Colonic mucosa (tissue), 4 donors: ENCODE measurements at regions not wholly inside any gene's neighbourhood (a gene's known extent, or its start where the extent isn't known, plus 50 kb on each side); places are given as distances from the start of the nearest gene placed in this dataset. TPM values are rescaled to one million over a fixed set of nuclear protein-coding genes. Genes with fewer than 3 reads are reported as not detected.

ENCODE experiments used
- DNase-seq: peaks from one replicate; pipeline ENCODE4 v3.0.0-alpha.2; 2020
- H3K27ac ChIP-seq: fragments of 200-600 bp; one replicate; pipeline ENCODE4 v1.8.0; 2021
- H3K27me3 ChIP-seq: fragments of 200-600 bp; one replicate; pipeline ENCODE4 v1.8.0; 2021
- H3K36me3 ChIP-seq: fragments of 200-600 bp; one replicate; pipeline ENCODE4 v1.8.0; 2021
- H3K4me1 ChIP-seq: fragments of 200-600 bp; one replicate; pipeline ENCODE4 v1.8.0; 2021; ENCODE audit warnings: mild to moderate bottlenecking
- H3K4me3 ChIP-seq: fragments of 200-600 bp; one replicate; pipeline ENCODE4 v1.8.0; 2021
- H3K9ac ChIP-seq, 2 donors: one replicate each; pipeline ENCODE4 v1.7.0; 2013; ENCODE audit warnings: control low read depth in 2 of 2, low read depth in 2 of 2, low read length in 2 of 2
- H3K9me3 ChIP-seq: fragments of 200-600 bp; one replicate; pipeline ENCODE4 v1.8.0; 2021
- intact Hi-C: fragments of 100-400 bp; cut with DNase I; formaldehyde crosslinking; loops from one replicate; pipeline ENCODE4 v1.14.1; 2022
- microRNA-seq: library from miRNA; unstranded; fragments of <30 nt; microRNA quantifications from one replicate; pipeline ENCODE4, GENCODE V29; 2019
- TF ChIP-seq, protein P1 (sequence below): fragments of 200-600 bp; IDR thresholded peaks from one replicate; pipeline ENCODE4 v1.8.0; 2022; ENCODE audit warnings: antibody characterized with exemption, mild to moderate bottlenecking
- donor health status: healthy.
- donor health status: DM: no; HTN: no; CAD: no.
- donor health status: DM: no; HTN: no; CAD: no.

DNA sequence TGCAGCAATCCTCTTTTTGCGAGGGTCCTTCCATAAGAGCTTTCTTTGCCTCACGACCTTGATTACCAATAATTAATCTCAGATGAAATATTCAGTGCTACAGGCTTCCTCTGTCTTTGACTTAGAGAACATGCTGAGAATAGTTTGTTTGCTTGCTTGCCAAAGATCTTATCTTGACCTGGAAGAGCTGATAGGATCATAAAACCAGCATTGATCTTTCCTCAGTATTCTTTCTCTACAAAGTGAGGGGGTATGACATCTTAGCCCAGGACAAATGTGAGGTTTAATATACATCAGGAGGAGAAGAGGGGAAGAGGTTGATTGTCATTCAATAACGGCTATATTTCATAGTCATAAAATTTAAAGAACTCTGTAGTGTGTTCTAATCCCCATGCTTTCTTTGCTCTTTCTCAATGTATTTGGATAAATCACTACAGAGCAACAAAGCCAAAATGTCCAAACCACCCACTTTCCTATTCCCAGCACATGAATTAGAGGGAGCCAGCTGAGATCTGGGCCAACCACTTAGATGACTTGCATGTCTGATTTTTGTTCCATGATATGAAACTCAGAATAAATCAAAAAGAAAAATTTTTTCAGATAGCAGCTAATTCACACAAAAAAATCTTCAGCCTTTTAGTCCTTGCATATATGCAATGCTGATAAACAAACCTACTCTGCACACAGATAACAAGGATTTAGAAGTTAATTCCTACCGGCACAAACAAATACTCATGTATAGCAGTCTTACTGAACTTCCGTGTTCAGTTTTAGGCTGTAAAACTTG is 50.5 kb upstream of the IPO9 start:
- no peak for DNase-seq
- H3K27me3 ChIP-seq: no peaks in the 10 kb centered on the region
- intact Hi-C loops: no loop called here

More for the DNA sequence above, 50.5 kb upstream of the IPO9 start:
- Histone ChIP-seq H3K27ac (no peak overlapping the region), H3K36me3 (peaks cover 13% of the 10 kb centered on the region), H3K9ac (no peak overlapping the region), H3K9me3 (no peaks in the 10 kb centered on the region), H3K4me3 (no peak overlapping the region), H3K4me1 (no peaks in the 10 kb centered on the region)
- TF ChIP-seq, protein P1, sequence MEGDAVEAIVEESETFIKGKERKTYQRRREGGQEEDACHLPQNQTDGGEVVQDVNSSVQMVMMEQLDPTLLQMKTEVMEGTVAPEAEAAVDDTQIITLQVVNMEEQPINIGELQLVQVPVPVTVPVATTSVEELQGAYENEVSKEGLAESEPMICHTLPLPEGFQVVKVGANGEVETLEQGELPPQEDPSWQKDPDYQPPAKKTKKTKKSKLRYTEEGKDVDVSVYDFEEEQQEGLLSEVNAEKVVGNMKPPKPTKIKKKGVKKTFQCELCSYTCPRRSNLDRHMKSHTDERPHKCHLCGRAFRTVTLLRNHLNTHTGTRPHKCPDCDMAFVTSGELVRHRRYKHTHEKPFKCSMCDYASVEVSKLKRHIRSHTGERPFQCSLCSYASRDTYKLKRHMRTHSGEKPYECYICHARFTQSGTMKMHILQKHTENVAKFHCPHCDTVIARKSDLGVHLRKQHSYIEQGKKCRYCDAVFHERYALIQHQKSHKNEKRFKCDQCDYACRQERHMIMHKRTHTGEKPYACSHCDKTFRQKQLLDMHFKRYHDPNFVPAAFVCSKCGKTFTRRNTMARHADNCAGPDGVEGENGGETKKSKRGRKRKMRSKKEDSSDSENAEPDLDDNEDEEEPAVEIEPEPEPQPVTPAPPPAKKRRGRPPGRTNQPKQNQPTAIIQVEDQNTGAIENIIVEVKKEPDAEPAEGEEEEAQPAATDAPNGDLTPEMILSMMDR: no peak

Small RNAs in the stretch of these regions (microRNA-seq; reads per million reads assigned to microRNA genes)
- gene MIR5191: not detected
